Caco-2 (cell line): ENCODE measurements at regions not wholly inside any gene's neighbourhood (a gene's known extent, or its start where the extent isn't known, plus 50 kb on each side); places are given as distances from the start of the nearest gene placed in this dataset.

Experiments used
- BruUV-seq: library from RNA; stranded (reverse); fragments of 400-500 nt; replicated peaks from 2 replicates; lab custom pipeline; 2021; lab: Mats Ljungman, UMichigan
- CTCF ChIA-PET: fragments of 300-600 bp; sonication (Branson Sonifier 250); formaldehyde crosslinking; loops from one replicate; lab custom pipeline; 2022; ENCODE audit warnings: antibody characterized with exemption; lab: Charles Lee
- POLR2A ChIA-PET: fragments of 300-600 bp; sonication (Branson Sonifier 250); formaldehyde crosslinking; loops from one replicate; lab custom pipeline; 2022; ENCODE audit warnings: antibody characterized with exemption; lab: Charles Lee
- DNase-seq, 2 experiments: peaks; one replicate each; pipeline versions ENCODE4 v3.0.0 to v3.0.0-alpha.2; 2020 to 2022
- H3K27me3 ChIP-seq: replicated peaks from 2 replicates; pipeline ENCODE4 v1.6.0; 2011; ENCODE audit warnings: low read length; ENCODE audit not compliant: control insufficient read depth, insufficient read depth
- H3K36me3 ChIP-seq: 2 replicates; pipeline ENCODE4 v1.5.1; 2011; ENCODE audit warnings: low read length; ENCODE audit not compliant: control insufficient read depth, insufficient read depth
- H3K4me1 ChIP-seq: fragments of 250-450 bp; sonication (Bioruptor Pico); 2 replicates; pipeline ENCODE4 v1.5.1; 2020; ENCODE audit warnings: mild to moderate bottlenecking
- H3K4me3 ChIP-seq: 2 replicates; pipeline ENCODE4 v1.5.1; 2011; ENCODE audit warnings: low read depth, mild to moderate bottlenecking, control low read depth, low read length
- H3K9me3 ChIP-seq: fragments of 250-450 bp; sonication (Bioruptor Pico); 2 replicates; pipeline ENCODE4 v1.5.1; 2020; ENCODE audit warnings: mild to moderate bottlenecking, moderate library complexity
- H3K27ac Mint-ChIP-seq: one replicate; pipeline ENCODE4 v1.8.0; 2022; ENCODE audit warnings: mixed read lengths; ENCODE audit not compliant: unreplicated experiment
- H3K27me3 Mint-ChIP-seq: one replicate; pipeline ENCODE4 v1.8.0; 2022; ENCODE audit warnings: mixed read lengths; ENCODE audit not compliant: insufficient read depth, unreplicated experiment
- H3K36me3 Mint-ChIP-seq: one replicate; pipeline ENCODE4 v1.8.0; 2022; ENCODE audit warnings: mild to moderate bottlenecking, mixed read lengths; ENCODE audit not compliant: insufficient read depth, unreplicated experiment
- H3K4me1 Mint-ChIP-seq: one replicate; pipeline ENCODE4 v1.8.0; 2022; ENCODE audit warnings: low read depth, mixed read lengths; ENCODE audit not compliant: unreplicated experiment
- H3K4me3 Mint-ChIP-seq: one replicate; pipeline ENCODE4 v1.8.0; 2022; ENCODE audit warnings: mild to moderate bottlenecking, moderate library complexity, mixed read lengths; ENCODE audit not compliant: unreplicated experiment
- H3K9me3 Mint-ChIP-seq: one replicate; pipeline ENCODE4 v1.8.0; 2022; ENCODE audit warnings: mixed read lengths; ENCODE audit not compliant: unreplicated experiment
- intact Hi-C: fragments of 100-400 bp; cut with micrococcal nuclease; formaldehyde crosslinking; loops from one replicate; pipeline ENCODE4 v1.10.0; 2022; ENCODE audit not compliant: unreplicated experiment
- TF ChIP-seq, protein P1 (sequence below), 2 experiments: fragments of 200-600 bp in 1 of 2; IDR thresholded peaks; 1 replicate in 1 of 2; 2 replicates in 1 of 2; pipeline versions ENCODE4 v1.5.1 to v1.8.0; 2011 to 2022; ENCODE audit warnings: antibody characterized with exemption in 1 of 2, control low read depth in 1 of 2, inconsistent platforms in 1 of 2, low read depth in 1 of 2, low read length in 1 of 2, mild to moderate bottlenecking in 1 of 2, moderate library complexity in 1 of 2; ENCODE audit not compliant: insufficient read depth in 1 of 2, severe bottlenecking in 1 of 2, unreplicated experiment in 1 of 2

DNA sequence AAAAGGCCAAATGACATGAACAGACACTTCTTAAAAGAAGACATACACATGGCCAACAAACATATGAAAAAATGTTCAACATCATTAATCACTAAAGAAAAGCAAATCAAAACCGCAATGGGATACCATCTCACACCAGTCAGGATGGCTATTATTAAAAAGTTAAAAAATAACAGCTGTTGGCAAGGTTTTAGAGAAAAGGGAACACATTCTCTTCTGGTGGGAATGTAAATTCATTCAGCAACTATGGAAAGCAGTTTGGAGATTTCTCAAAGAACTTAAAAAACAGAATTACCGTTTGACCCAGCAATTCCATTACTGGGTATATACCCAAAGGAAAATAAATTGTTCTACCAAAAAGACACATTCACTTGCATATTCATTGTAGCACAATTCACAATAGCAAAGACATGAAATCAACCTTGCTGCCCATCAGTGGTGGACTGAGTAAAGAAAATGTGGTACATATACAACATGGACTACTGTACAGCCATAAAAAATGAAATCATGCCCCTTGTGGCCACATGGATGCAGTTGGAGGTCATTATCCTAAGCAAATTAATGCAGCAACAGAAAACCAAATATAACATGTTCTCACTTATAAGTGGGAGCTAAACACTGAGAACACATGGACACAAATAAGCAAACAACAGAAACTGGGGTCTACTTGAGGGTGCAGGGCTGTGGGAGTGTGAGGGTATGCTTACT lies 190.7 kb upstream of the MCTP2 start:
- DNase-seq, result no peak
- Histone ChIP-seq H3K4me1 (peaks cover 16% of the 10 kb centered on the region), H3K27me3 (no peaks in the 10 kb centered on the region), H3K36me3 (no peaks in the 10 kb centered on the region; the same call in 1 of the 2 replicates), H3K4me3 (no peak overlapping the region), H3K9me3 (peaks cover 3% of the 10 kb centered on the region; the same call in 1 of the 2 replicates)
- peaks cover 5% of the 10 kb centered on the region for H3K36me3 Mint-ChIP-seq
- TF ChIP-seq, protein P1, sequence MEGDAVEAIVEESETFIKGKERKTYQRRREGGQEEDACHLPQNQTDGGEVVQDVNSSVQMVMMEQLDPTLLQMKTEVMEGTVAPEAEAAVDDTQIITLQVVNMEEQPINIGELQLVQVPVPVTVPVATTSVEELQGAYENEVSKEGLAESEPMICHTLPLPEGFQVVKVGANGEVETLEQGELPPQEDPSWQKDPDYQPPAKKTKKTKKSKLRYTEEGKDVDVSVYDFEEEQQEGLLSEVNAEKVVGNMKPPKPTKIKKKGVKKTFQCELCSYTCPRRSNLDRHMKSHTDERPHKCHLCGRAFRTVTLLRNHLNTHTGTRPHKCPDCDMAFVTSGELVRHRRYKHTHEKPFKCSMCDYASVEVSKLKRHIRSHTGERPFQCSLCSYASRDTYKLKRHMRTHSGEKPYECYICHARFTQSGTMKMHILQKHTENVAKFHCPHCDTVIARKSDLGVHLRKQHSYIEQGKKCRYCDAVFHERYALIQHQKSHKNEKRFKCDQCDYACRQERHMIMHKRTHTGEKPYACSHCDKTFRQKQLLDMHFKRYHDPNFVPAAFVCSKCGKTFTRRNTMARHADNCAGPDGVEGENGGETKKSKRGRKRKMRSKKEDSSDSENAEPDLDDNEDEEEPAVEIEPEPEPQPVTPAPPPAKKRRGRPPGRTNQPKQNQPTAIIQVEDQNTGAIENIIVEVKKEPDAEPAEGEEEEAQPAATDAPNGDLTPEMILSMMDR (IDR thresholded peaks at IDR 0.05; ENCODE audit: insufficient read depth in 1 of 2, low read depth in 1 of 2, low read length in 1 of 2, severe bottlenecking in 1 of 2, unreplicated experiment in 1 of 2), result no peak
- ChIA-PET CTCF (no interaction called here), POLR2A (no interaction called here)
- intact Hi-C loops, result no loop called here
- H3K4me3 Mint-ChIP-seq, result no peak overlapping the region
- peaks cover 18% of the 10 kb centered on the region for H3K4me1 Mint-ChIP-seq
- H3K9me3 Mint-ChIP-seq, result peaks cover 21% of the 10 kb centered on the region
- no peaks in the 10 kb centered on the region for H3K27me3 Mint-ChIP-seq
- H3K27ac Mint-ChIP-seq, result peak overlapping the region; percentile 90
- BruUV-seq, result no TSS peak

- Histone ChIP-seq H3K4me3 (no peak overlapping the region), H3K9me3 (peaks cover 3% of the 10 kb centered on the region; the same call in 1 of the 2 replicates), H3K4me1 (no peaks in the 10 kb centered on the region), H3K27me3 (no peaks in the 10 kb centered on the region), H3K36me3 (no peaks in the 10 kb centered on the region)
- H3K4me3 Mint-ChIP-seq, result no peak overlapping the region
- H3K27me3 Mint-ChIP-seq, result no peaks in the 10 kb centered on the region
- TF ChIP-seq, protein P1 (IDR thresholded peaks at IDR 0.05; ENCODE audit: insufficient read depth in 1 of 2, low read depth in 1 of 2, low read length in 1 of 2, severe bottlenecking in 1 of 2, unreplicated experiment in 1 of 2), result no peak
- H3K27ac Mint-ChIP-seq, result no peak overlapping the region
- intact Hi-C loops, result no loop called here
- BruUV-seq, result no TSS peak
- H3K4me1 Mint-ChIP-seq, result no peaks in the 10 kb centered on the region
- H3K36me3 Mint-ChIP-seq, result no peaks in the 10 kb centered on the region
- ChIA-PET CTCF (no interaction called here), POLR2A (no interaction called here)
- DNase-seq, result no peak
- no peaks in the 10 kb centered on the region for H3K9me3 Mint-ChIP-seq
These were observed 195.2 kb upstream of the MCTP2 start for GRCh38 chr15:94036156-94036555.

DNA sequence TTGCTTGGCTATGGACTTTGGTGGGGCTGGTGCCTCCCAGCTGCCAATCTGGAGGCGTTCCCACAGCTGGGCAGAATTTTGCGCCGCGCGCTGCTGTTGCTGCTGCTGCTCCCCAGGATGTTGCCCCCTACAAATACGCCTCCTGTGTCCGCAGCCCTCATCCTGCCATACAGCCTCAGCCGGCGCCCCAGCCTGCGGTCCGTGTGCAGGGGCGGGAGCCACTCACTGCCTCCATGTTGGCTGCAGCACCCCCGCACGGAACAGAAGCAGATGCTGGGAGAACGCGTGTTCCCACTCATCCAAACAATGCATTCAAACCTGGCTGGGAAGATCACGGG lies 197.7 kb upstream of the MCTP2 start:
- H3K36me3 ChIP-seq, result no peaks in the 10 kb centered on the region
- no peak overlapping the region for H3K4me3 ChIP-seq
- H3K4me1 ChIP-seq, result peaks cover 18% of the 10 kb centered on the region; the same call in 1 of the 2 replicates
- no peak for DNase-seq
- POLR2A ChIA-PET, result no interaction called here
- Mint-ChIP-seq H3K36me3 (no peaks in the 10 kb centered on the region), H3K27ac (no peak overlapping the region), H3K9me3 (no peaks in the 10 kb centered on the region), H3K27me3 (no peaks in the 10 kb centered on the region), H3K4me1 (peaks cover 3% of the 10 kb centered on the region), H3K4me3 (no peak overlapping the region)
- TF ChIP-seq, protein P1 (IDR thresholded peaks at IDR 0.05; ENCODE audit: insufficient read depth in 1 of 2, low read depth in 1 of 2, low read length in 1 of 2, severe bottlenecking in 1 of 2, unreplicated experiment in 1 of 2), result no peak
- no peaks in the 10 kb centered on the region; the same call in 1 of the 2 replicates for H3K9me3 ChIP-seq
- no TSS peak for BruUV-seq
- CTCF ChIA-PET, result no interaction called here
- no peaks in the 10 kb centered on the region for H3K27me3 ChIP-seq
- intact Hi-C loops, result no loop called here
